Adrenal gland (tissue), 9 donors: ENCODE measurements at regions not wholly inside any gene's neighbourhood (a gene's known extent, or its start where the extent isn't known, plus 50 kb on each side); places are given as distances from the start of the nearest gene placed in this dataset.

Source experiments
- DNase-seq, 7 donors: peaks; one replicate each; pipeline ENCODE4 v3.0.0-alpha.2; 2019 to 2020
- H3K27ac ChIP-seq, 5 donors: fragments of 200-600 bp; sonication (generic) in 4 of 5; 1 replicate in 3 of 5; 2 replicates in 2 of 5; pipeline versions ENCODE4 v1.5.1 to v1.8.0; 2016 to 2020; ENCODE audit warnings: mild to moderate bottlenecking in 1 of 5
- H3K27me3 ChIP-seq: fragments of 200-600 bp; 2 replicates; pipeline ENCODE4 v1.8.0; 2021
- H3K36me3 ChIP-seq, 2 donors: fragments of 200-600 bp; replicated peaks in 1 of 2; 1 replicate in 1 of 2; 2 replicates in 1 of 2; pipeline versions ENCODE4 v1.5.1 to v1.8.0; 2018 to 2022
- H3K4me1 ChIP-seq, 2 donors: fragments of 200-600 bp; replicated peaks in 1 of 2; 1 replicate in 1 of 2; 2 replicates in 1 of 2; pipeline versions ENCODE4 v1.5.1 to v1.8.0; 2018 to 2021
- H3K4me3 ChIP-seq, 4 donors: fragments of 200-600 bp; sonication (generic) in 3 of 4; one replicate each; pipeline ENCODE4 v1.5.1; 2016 to 2018
- H3K9me3 ChIP-seq, 3 donors: fragments of 200-600 bp; sonication (generic) in 1 of 3; replicated peaks in 1 of 3; 1 replicate in 2 of 3; 2 replicates in 1 of 3; pipeline versions ENCODE4 v1.5.1 to v1.8.0; 2016 to 2021
- CTCF ChIP-seq, 6 experiments: fragments of 450-650 bp in 4 of 6; fragments of 200-600 bp in 2 of 6; sonication (generic) in 1 of 6; IDR thresholded peaks; 1 replicate in 5 of 6; 2 replicates in 1 of 6; pipeline versions ENCODE4 v1.5.1 to v1.8.0; 2016 to 2021; ENCODE audit warnings: antibody characterized with exemption in 6 of 6, mild to moderate bottlenecking in 2 of 6, moderate library complexity in 1 of 6
- POLR2A ChIP-seq, 2 donors: fragments of 450-650 bp; IDR thresholded peaks; one replicate each; pipeline ENCODE4 v1.6.1; 2017; ENCODE audit warnings: antibody characterized with exemption in 2 of 2, mild to moderate bottlenecking in 2 of 2, moderate library complexity in 1 of 2
- WGBS, 4 donors: extraction: QIAGEN DNeasy Blood & Tissue Kit in 2 of 4; methylation state at CpG; one replicate each; pipeline versions ENCODE4 v1.1.5 to v1.1.7; 2013 to 2017; 5-methylcytosine and 5-hydroxymethylcytosine counted together
- intact Hi-C, 2 donors: fragments of 100-400 bp; cut with DNase I; formaldehyde crosslinking; loops; one replicate each; pipeline versions ENCODE4 v1.14.1 to v1.15.0; 2022 to 2023
- donor health status: healthy with polysubstance abuse.
- donor health status: Bipolar disorder and iron deficiency.
- donor health status: DM: yes; HTN: yes; CAD: no.
- donor health status: DM: no; HTN: no; CAD: no.
- donor health status: DM: no; HTN: no; CAD: no.

DNA sequence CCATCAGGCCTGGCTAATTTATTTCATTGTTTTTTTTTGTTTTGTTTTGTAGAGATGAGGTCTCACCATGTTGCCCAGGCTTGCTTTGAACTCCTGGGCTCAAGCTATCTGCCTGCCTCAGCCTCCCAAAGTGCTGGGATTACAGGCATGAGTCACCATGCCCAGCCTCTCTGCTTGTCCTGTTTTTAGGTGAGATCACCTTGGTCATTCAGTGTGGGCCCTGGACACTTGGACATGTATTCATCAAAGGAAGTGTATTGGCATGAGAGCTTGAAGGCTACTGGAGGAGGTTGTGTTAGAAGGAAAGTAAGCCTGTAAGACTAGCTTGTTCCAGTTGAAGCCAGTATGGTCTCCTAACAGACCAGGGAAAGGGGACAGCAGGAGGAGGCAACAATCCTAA lies 229.2 kb upstream of the RGPD4 start:
- H3K4me1 ChIP-seq, result no peaks in the 10 kb centered on the region
- H3K9me3 ChIP-seq, result no peaks in the 10 kb centered on the region
- TF ChIP-seq POLR2A (IDR thresholded peaks at IDR 0.05), result no peak
- no peak for TF ChIP-seq CTCF (IDR thresholded peaks at IDR 0.05)
- no peaks in the 10 kb centered on the region for H3K27me3 ChIP-seq
- DNase-seq, result no peak
- H3K36me3 ChIP-seq, result no peaks in the 10 kb centered on the region
- no peak overlapping the region for H3K27ac ChIP-seq
- intact Hi-C loops, result no loop called here
- no peak overlapping the region for H3K4me3 ChIP-seq

DNA sequence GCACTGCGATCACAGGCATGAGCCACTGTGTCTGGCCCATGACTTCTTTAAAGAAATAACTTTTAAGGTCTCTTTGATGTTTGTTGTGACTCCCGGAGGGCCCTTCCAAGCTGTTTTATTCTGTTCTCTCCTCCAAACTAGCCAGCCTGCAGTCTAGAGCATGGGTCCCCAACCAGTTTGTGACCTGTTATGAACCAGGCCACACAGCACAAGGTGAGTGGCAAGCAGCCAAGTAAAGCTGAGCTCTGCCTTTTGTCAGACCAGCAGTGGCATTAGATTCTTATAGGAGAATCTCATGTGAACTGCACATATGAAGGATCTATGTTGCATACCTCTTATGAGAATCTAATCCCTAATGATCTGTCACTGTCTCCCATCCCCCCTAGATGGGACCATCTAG lies 223.9 kb upstream of the RGPD4 start:
- WGBS, 4 donors, result 77 to 90% (median 81%) methylated on average over 2 of the region's 2 CpGs
- H3K9me3 ChIP-seq, result no peaks in the 10 kb centered on the region
- no peaks in the 10 kb centered on the region for H3K36me3 ChIP-seq
- no peak overlapping the region for H3K4me3 ChIP-seq
- TF ChIP-seq POLR2A (IDR thresholded peaks at IDR 0.05), result no peak
- TF ChIP-seq CTCF (IDR thresholded peaks at IDR 0.05), result no peak
- H3K4me1 ChIP-seq, result no peaks in the 10 kb centered on the region
- DNase-seq, result no peak
- intact Hi-C loops, result no loop called here
- no peaks in the 10 kb centered on the region for H3K27me3 ChIP-seq
- no peak overlapping the region for H3K27ac ChIP-seq

DNA sequence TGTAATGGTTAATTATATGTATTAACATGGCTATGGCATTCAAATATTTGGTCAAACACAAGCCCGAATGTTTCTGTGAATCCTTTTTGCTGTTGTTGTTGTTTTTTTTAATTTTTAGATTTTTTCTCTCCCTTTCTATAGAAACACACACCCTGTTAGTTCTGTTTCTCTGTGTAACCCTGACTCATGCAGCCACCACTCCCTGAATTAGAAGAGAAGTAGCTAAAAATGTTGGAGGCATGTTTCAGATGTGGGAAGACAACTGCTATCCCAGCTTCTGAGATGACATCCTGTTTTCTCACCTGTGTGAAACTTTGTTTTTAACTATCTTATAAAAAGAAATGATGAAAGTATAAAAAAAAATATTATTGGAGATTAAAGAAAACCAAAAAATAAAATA lies 219.6 kb upstream of the RGPD4 start:
- no peaks in the 10 kb centered on the region for H3K9me3 ChIP-seq
- intact Hi-C loops, result no loop called here
- no peak overlapping the region for H3K27ac ChIP-seq
- DNase-seq, result no peak
- H3K4me1 ChIP-seq, result no peaks in the 10 kb centered on the region
- no peaks in the 10 kb centered on the region for H3K27me3 ChIP-seq
- no peak overlapping the region for H3K4me3 ChIP-seq
- TF ChIP-seq CTCF (IDR thresholded peaks at IDR 0.05) (no peak), POLR2A (IDR thresholded peaks at IDR 0.05) (no peak)
- 54 to 79% (median 75%) methylated on average over 1 of the region's 1 CpG for WGBS, 4 donors
- no peaks in the 10 kb centered on the region for H3K36me3 ChIP-seq

GRCh38 chr2:107607473-107607872 lies 219.2 kb upstream of the RGPD4 start:
- intact Hi-C loops, result no loop called here
- Histone ChIP-seq H3K9me3 (no peaks in the 10 kb centered on the region), H3K27ac (no peak overlapping the region), H3K4me3 (no peak overlapping the region), H3K4me1 (no peaks in the 10 kb centered on the region), H3K27me3 (no peaks in the 10 kb centered on the region), H3K36me3 (no peaks in the 10 kb centered on the region)
- no peak for TF ChIP-seq POLR2A (IDR thresholded peaks at IDR 0.05)
- no peak for TF ChIP-seq CTCF (IDR thresholded peaks at IDR 0.05)
- DNase-seq, result no peak
- 69 to 86% (median 78%) methylated on average over 1 of the region's 1 CpG for WGBS, 4 donors
